ENCODE measurements at regions not wholly inside any gene's neighbourhood (a gene's known extent, or its start where the extent isn't known, plus 50 kb on each side); places are given as distances from the start of the nearest gene placed in this dataset.
A peak's percentile ranks its signal among the peaks of the same experiment; 100 is the strongest.

DNA sequence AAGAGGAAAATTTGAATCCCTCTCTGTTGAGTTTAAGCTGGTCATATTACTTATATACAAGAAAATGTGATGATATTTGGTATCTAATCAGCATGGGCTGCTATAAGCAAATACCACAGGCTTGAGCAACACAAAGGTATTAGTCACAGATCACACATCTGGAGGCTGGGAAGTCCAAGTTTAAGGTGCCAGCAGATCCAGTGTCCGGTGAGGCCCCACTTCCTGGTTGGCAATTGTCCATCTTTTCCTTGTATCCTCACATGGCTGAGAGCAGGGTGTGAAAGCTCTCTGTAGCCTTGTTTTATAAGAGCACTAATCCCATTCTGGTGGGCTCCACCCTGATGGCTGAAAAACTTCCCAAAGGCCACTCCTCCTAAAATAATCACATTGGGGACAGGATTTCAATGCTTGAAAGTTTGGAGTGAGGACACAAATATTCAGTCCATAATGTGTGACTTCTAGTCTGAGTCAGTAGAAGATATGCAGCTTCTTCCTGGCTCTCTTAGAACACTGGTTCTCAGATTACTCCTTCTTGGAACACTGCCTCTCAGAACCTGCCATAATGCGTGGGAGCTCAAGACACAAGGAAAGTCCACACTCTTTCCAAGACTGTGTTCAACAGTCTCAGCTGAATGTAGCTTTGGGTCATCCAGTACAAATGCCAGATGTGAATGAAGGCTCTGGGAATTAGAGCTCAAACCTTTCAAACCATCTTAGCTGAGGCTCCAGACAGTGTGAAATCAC, 124.1 kb downstream of the PRDM9 start:
- H3K4me1 ChIP-seq (ENCODE audit: control insufficient read depth, insufficient read depth, low read length, unreplicated experiment) = peaks cover 17% of the 10 kb centered on the region
- H3K27me3 ChIP-seq (ENCODE audit: insufficient read depth, low read length) = no peaks in the 10 kb centered on the region
- no peak overlapping the region for H3K4me3 ChIP-seq (ENCODE audit: low read depth, low read length)
- H3K79me2 ChIP-seq (ENCODE audit: control insufficient read depth, insufficient read depth, low read length, unreplicated experiment) = no peaks in the 10 kb centered on the region
- peak overlapping the region; percentile 88 for H3K27ac ChIP-seq (ENCODE audit: low read depth, low read length)
- H2AFZ ChIP-seq (ENCODE audit: low read length, unreplicated experiment) = no peak overlapping the region
- no peaks in the 10 kb centered on the region for H3K36me3 ChIP-seq (ENCODE audit: insufficient read depth, low read length)

DNA sequence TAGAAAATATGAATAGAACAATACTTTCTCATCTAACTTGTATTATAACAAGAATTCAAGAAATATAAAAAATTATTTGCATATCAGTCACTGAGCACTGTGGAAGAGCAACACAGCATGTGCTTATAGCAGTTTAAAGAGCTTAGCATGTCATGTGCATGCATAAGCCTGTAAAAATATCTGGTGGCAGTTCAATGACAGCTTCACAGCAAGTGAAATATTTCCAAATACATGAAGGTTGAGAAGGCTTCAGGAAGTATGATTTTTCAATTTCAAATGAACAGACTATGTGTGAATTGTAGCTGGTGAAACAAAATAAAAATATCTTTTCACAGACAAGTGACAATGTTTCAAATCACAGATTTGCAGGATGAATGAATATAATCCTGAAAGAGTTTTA, 128.5 kb downstream of the PRDM9 start:
- no peak overlapping the region for H3K27ac ChIP-seq (ENCODE audit: low read depth, low read length)
- no peak overlapping the region for H2AFZ ChIP-seq (ENCODE audit: low read length, unreplicated experiment)

DNA sequence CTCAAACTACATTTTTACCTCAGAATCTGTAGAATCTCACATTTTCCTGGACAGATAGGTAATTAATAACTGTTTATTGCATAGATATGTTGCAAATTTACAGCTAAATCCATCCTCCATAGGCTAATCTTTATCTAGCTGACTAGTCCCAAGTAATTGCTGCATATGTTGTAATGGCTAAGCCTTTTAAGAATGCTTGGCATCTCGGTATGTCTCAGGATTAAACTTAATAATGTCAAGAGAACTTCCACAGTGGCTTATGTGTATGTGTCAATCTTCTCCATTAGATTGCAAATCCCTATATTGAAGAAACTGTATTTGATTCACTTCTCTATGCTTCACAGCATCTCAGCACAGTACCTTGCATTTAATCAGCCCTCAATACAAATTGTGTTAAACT, 131.9 kb downstream of the PRDM9 start:
- Histone ChIP-seq H3K27me3 (ENCODE audit: insufficient read depth, low read length) (no peaks in the 10 kb centered on the region), H3K4me1 (ENCODE audit: control insufficient read depth, insufficient read depth, low read length, unreplicated experiment) (no peaks in the 10 kb centered on the region), H3K4me3 (ENCODE audit: low read depth, low read length) (no peak overlapping the region), H3K36me3 (ENCODE audit: insufficient read depth, low read length) (no peaks in the 10 kb centered on the region), H3K79me2 (ENCODE audit: control insufficient read depth, insufficient read depth, low read length, unreplicated experiment) (no peaks in the 10 kb centered on the region), H2AFZ (ENCODE audit: low read length, unreplicated experiment) (no peak overlapping the region), H3K27ac (ENCODE audit: low read depth, low read length) (no peak overlapping the region)

More for the DNA sequence above, 128.5 kb downstream of the PRDM9 start:
- H3K36me3 ChIP-seq (ENCODE audit: insufficient read depth, low read length) = no peaks in the 10 kb centered on the region
- no peaks in the 10 kb centered on the region for H3K4me1 ChIP-seq (ENCODE audit: control insufficient read depth, insufficient read depth, low read length, unreplicated experiment)
- H3K79me2 ChIP-seq (ENCODE audit: control insufficient read depth, insufficient read depth, low read length, unreplicated experiment) = no peaks in the 10 kb centered on the region
- no peak overlapping the region for H3K4me3 ChIP-seq (ENCODE audit: low read depth, low read length)
- no peaks in the 10 kb centered on the region for H3K27me3 ChIP-seq (ENCODE audit: insufficient read depth, low read length)

DNA sequence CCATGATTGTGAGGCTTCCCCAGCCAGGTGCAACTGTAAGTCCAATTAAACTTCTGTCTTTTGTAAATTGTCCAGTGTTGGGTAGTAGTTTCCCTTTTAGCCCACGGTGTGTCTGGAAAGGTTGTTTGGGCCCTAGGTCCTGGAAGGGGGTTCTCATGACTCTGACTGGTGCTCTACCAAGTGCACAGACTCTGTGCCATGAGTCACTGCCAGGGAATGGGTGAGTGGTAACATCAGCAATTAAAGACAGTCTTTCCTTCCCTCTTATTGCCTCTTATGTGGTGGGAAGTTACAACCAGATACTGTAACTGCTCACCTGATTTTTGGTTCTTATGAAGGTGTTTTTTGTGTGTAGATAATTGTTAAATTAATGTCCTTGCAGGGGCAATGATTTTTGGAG, 141.2 kb downstream of the PRDM9 start:
- Histone ChIP-seq H3K4me3 (ENCODE audit: low read depth, low read length) (no peak overlapping the region), H3K4me1 (ENCODE audit: control insufficient read depth, insufficient read depth, low read length, unreplicated experiment) (no peaks in the 10 kb centered on the region), H3K36me3 (ENCODE audit: insufficient read depth, low read length) (no peaks in the 10 kb centered on the region), H3K27me3 (ENCODE audit: insufficient read depth, low read length) (no peaks in the 10 kb centered on the region), H3K79me2 (ENCODE audit: control insufficient read depth, insufficient read depth, low read length, unreplicated experiment) (no peaks in the 10 kb centered on the region), H3K27ac (ENCODE audit: low read depth, low read length) (no peak overlapping the region), H2AFZ (ENCODE audit: low read length, unreplicated experiment) (no peak overlapping the region)

DNA sequence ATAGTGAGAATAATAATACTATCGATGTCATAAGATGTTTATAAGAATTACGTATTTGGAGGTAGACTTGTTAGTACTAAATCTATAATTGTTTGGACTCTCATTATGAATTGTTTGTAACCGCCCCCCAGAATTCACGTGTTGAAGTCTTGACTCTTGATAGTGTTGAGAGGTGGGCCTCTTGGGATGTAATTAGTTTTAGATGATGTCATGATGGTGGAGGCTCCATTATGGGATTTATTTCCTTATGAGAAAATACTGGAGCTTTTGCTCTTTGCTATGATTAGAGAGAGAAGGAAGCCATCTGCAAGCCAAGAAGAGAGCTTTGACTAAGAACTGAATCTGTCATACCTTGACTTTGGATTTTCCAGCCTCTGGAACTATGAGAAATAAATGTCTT, 142.2 kb downstream of the PRDM9 start:
- no peaks in the 10 kb centered on the region for H3K79me2 ChIP-seq (ENCODE audit: control insufficient read depth, insufficient read depth, low read length, unreplicated experiment)
- no peak overlapping the region for H3K4me3 ChIP-seq (ENCODE audit: low read depth, low read length)
- no peak overlapping the region for H2AFZ ChIP-seq (ENCODE audit: low read length, unreplicated experiment)
- no peaks in the 10 kb centered on the region for H3K27me3 ChIP-seq (ENCODE audit: insufficient read depth, low read length)
- no peaks in the 10 kb centered on the region for H3K36me3 ChIP-seq (ENCODE audit: insufficient read depth, low read length)
- no peak overlapping the region for H3K27ac ChIP-seq (ENCODE audit: low read depth, low read length)
- H3K4me1 ChIP-seq (ENCODE audit: control insufficient read depth, insufficient read depth, low read length, unreplicated experiment) = no peaks in the 10 kb centered on the region

DNA sequence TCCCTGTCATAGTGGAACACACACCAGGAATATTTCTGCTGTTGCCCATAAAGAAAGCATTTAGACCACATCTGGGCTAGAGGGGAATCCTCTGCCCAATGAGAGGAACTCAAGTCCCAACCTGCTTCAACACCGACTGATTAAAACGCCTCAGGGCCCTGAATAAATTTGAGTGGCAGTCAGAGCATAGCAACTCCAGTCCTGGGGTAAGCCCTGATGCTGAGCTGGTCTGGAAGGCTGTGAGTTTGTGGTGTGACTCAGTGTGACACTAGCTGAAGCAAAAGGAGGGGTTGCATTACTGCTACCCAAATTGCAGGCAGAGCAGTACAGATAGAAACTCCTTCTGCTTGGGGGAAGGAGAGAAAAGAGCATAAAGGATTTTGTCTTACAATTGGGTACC, 148.3 kb downstream of the PRDM9 start:
- Histone ChIP-seq H3K4me1 (ENCODE audit: control insufficient read depth, insufficient read depth, low read length, unreplicated experiment) (no peaks in the 10 kb centered on the region), H3K4me3 (ENCODE audit: low read depth, low read length) (no peak overlapping the region), H3K36me3 (ENCODE audit: insufficient read depth, low read length) (no peaks in the 10 kb centered on the region), H3K27me3 (ENCODE audit: insufficient read depth, low read length) (no peaks in the 10 kb centered on the region), H3K79me2 (ENCODE audit: control insufficient read depth, insufficient read depth, low read length, unreplicated experiment) (no peaks in the 10 kb centered on the region), H3K27ac (ENCODE audit: low read depth, low read length) (no peak overlapping the region), H2AFZ (ENCODE audit: low read length, unreplicated experiment) (no peak overlapping the region)

DNA sequence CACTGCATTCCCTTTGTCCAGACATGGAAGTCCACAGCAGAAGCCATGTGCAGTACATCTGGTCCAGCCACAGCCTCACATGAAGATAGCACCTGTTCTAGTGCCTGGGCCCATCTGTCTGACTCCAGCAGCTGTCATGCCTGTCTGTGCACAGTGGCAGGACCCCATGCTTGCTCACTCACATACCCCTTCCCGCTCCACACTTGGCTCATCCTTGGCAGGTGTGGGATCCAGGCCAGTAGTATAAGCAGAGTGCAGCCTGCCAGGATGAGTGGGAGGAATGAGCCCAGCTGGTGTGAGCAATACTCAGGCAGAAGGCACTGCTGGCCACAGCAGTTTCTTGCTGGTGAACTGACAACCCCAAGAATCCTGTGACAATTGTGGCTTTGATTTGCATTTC, 168.0 kb downstream of the PRDM9 start:
- H3K79me2 ChIP-seq (ENCODE audit: control insufficient read depth, insufficient read depth, low read length, unreplicated experiment) = no peaks in the 10 kb centered on the region
- no peaks in the 10 kb centered on the region for H3K27me3 ChIP-seq (ENCODE audit: insufficient read depth, low read length)
- H3K36me3 ChIP-seq (ENCODE audit: insufficient read depth, low read length) = no peaks in the 10 kb centered on the region
- no peak overlapping the region for H2AFZ ChIP-seq (ENCODE audit: low read length, unreplicated experiment)
- no peak overlapping the region for H3K27ac ChIP-seq (ENCODE audit: low read depth, low read length)
- no peaks in the 10 kb centered on the region for H3K4me1 ChIP-seq (ENCODE audit: control insufficient read depth, insufficient read depth, low read length, unreplicated experiment)
- no peak overlapping the region for H3K4me3 ChIP-seq (ENCODE audit: low read depth, low read length)

DNA sequence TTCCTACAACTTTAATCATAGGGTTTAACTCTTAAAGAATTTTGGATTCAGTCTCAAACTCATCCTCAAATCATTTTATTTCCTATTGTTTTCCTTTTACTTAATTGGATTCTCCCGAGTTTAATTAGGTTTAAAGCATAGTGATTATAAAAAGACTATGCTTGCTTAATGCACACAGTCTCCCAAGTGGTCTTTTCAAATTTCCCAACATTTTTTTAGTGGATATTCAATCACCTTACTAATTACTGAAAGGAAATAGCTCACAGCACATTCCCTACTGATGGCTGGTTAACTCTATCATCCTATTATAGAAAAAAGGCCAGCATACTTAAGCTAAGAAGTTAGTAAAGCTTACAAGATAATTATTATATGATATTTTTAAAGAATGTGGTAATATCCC, 170.6 kb downstream of the PRDM9 start:
- Histone ChIP-seq H3K4me3 (ENCODE audit: low read depth, low read length) (no peak overlapping the region), H3K4me1 (ENCODE audit: control insufficient read depth, insufficient read depth, low read length, unreplicated experiment) (no peaks in the 10 kb centered on the region), H3K79me2 (ENCODE audit: control insufficient read depth, insufficient read depth, low read length, unreplicated experiment) (no peaks in the 10 kb centered on the region), H3K36me3 (ENCODE audit: insufficient read depth, low read length) (no peaks in the 10 kb centered on the region), H3K27ac (ENCODE audit: low read depth, low read length) (no peak overlapping the region), H2AFZ (ENCODE audit: low read length, unreplicated experiment) (no peak overlapping the region), H3K27me3 (ENCODE audit: insufficient read depth, low read length) (no peaks in the 10 kb centered on the region)

DNA sequence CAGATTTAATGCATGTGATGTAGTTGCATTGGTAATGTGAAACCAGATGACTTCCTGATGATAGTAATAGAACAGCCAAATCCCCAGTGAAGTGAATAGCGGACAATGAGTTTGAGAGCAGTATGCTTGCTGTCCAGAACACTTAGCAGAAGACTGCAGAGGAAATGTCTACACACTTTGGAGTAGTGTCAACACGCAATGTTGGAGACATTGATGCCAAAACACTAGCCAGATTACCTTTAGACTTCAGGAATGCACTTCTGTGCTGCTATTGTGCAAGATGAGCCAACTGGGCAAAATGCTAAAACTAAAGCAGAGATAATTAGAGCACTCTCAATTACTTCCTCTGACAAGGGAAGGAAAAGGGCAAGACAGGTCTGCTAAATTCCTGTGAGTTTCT, 176.7 kb downstream of the PRDM9 start:
- no peaks in the 10 kb centered on the region for H3K4me1 ChIP-seq (ENCODE audit: control insufficient read depth, insufficient read depth, low read length, unreplicated experiment)
- H3K79me2 ChIP-seq (ENCODE audit: control insufficient read depth, insufficient read depth, low read length, unreplicated experiment) = no peaks in the 10 kb centered on the region
- no peak overlapping the region for H3K27ac ChIP-seq (ENCODE audit: low read depth, low read length)
- no peak overlapping the region for H2AFZ ChIP-seq (ENCODE audit: low read length, unreplicated experiment)
- H3K36me3 ChIP-seq (ENCODE audit: insufficient read depth, low read length) = no peaks in the 10 kb centered on the region
- H3K4me3 ChIP-seq (ENCODE audit: low read depth, low read length) = no peak overlapping the region
- no peaks in the 10 kb centered on the region for H3K27me3 ChIP-seq (ENCODE audit: insufficient read depth, low read length)

DNA sequence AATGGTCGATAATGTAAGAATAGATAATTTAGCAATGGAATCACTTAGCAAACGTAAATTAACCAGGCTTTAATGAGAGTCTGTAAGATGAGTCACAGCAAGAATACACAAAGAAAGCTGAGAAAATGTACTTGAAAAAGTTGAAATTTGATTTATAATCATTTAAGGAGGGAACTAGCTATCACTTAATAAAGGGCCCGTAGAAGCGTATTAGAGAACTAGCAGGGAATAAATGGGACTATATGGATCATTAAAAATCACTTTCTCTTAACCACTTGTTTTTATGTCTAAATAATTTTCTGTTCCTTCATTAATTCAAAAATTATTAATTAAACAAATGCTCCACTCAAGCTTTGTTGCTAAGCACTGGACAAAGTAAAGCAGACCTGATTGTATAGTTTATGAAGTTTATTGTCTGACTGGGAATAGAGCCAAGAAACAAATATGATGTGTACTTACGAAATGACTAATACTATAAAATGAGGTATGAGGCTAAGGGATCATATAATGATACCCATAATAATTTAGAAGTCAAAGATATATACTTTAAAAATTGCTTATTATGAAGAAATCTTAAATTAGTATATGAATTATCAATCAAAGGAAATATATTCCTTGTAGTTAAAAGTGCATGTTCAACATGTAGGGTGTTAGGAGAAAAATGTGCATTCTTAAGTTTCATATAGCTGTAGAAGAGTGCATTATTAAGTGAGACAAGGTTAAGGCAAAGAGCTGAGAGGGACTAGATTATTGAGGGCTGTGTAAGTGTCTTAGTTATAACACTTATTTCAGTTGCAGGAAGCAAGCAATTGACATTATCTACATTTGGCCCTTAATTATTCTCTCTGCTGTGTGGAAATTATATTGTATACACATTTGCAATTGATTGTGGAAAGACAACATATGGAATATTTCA, 196.8 kb downstream of the PRDM9 start:
- Histone ChIP-seq H3K4me1 (ENCODE audit: control insufficient read depth, insufficient read depth, low read length, unreplicated experiment) (no peaks in the 10 kb centered on the region), H3K36me3 (ENCODE audit: insufficient read depth, low read length) (no peaks in the 10 kb centered on the region), H3K27me3 (ENCODE audit: insufficient read depth, low read length) (no peaks in the 10 kb centered on the region), H3K27ac (ENCODE audit: low read depth, low read length) (no peak overlapping the region), H3K79me2 (ENCODE audit: control insufficient read depth, insufficient read depth, low read length, unreplicated experiment) (no peaks in the 10 kb centered on the region), H2AFZ (ENCODE audit: low read length, unreplicated experiment) (no peak overlapping the region), H3K4me3 (ENCODE audit: low read depth, low read length) (no peak overlapping the region)

DNA sequence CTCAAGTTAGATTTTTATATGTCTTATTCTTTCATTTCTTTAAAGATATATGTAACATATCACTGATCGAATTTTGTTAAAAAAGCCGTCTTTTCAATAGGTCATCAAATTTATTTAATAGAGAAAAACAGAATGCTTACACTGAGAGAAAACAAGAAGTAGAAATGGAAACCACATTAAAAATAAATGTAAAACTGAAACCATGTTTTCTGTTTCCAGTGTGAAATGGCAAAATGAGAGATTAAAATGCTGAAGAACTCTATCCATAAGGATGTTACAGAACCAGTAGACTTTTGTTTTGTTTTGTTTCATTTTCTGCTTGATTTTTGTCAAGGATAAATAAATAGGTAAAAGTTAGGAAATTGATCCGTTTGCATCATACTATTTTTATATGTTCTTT, 210.1 kb downstream of the PRDM9 start:
- no peak overlapping the region for H3K27ac ChIP-seq (ENCODE audit: low read depth, low read length)
- H3K36me3 ChIP-seq (ENCODE audit: insufficient read depth, low read length) = no peaks in the 10 kb centered on the region
- no peak overlapping the region for H3K4me3 ChIP-seq (ENCODE audit: low read depth, low read length)
- no peaks in the 10 kb centered on the region for H3K4me1 ChIP-seq (ENCODE audit: control insufficient read depth, insufficient read depth, low read length, unreplicated experiment)
- H2AFZ ChIP-seq (ENCODE audit: low read length, unreplicated experiment) = peak overlapping the region; percentile 45
- no peaks in the 10 kb centered on the region for H3K27me3 ChIP-seq (ENCODE audit: insufficient read depth, low read length)
- H3K79me2 ChIP-seq (ENCODE audit: control insufficient read depth, insufficient read depth, low read length, unreplicated experiment) = no peaks in the 10 kb centered on the region

Measured in ACC112 (cell line).